ENCODE measurements at regions not wholly inside any gene's neighbourhood (a gene's known extent, or its start where the extent isn't known, plus 50 kb on each side); places are given as distances from the start of the nearest gene placed in this dataset.

- 90% methylated on average over 2 of the region's 2 CpGs for WGBS
- no peaks in the 10 kb centered on the region for H3K9me3 ChIP-seq (ENCODE audit: control insufficient read depth in 4 of 4, low read length in 3 of 4)
Observed at GRCh38 chr21:24148461-24148860, 1458.8 kb downstream of the MRPL39 start.

More at GRCh38 chr21:24148461-24148860, 1458.8 kb downstream of the MRPL39 start:
- DNase-seq (ENCODE audit: low spot score) = no peak
- H3K36me3 ChIP-seq (ENCODE audit: control insufficient read depth in 4 of 4, insufficient read depth in 3 of 4, low read depth in 1 of 4, low read length in 3 of 4) = no peaks in the 10 kb centered on the region
- no peak overlapping the region for H3K4me3 ChIP-seq (ENCODE audit: low read depth in 1 of 3, low read length in 3 of 3)
- H3K9ac ChIP-seq (ENCODE audit: low read depth in 1 of 2, low read length in 2 of 2) = no peak overlapping the region
- no peaks in the 10 kb centered on the region for H3K4me1 ChIP-seq (ENCODE audit: control insufficient read depth in 4 of 4, insufficient read depth in 4 of 4, low read length in 3 of 4)
- H3K27me3 ChIP-seq (ENCODE audit: control insufficient read depth in 4 of 4, insufficient read depth in 4 of 4, low read length in 3 of 4) = no peaks in the 10 kb centered on the region
- no peak overlapping the region for H3K27ac ChIP-seq (ENCODE audit: low read depth in 1 of 2, low read length in 2 of 2)
- no peak for TF ChIP-seq GABPA (IDR thresholded peaks at IDR 0.05 in 1 of 2, conservative IDR thresholded peaks at IDR 0.05 in 1 of 2)
- no peak for TF ChIP-seq HNF4G (IDR thresholded peaks at IDR 0.05)
- TF ChIP-seq ZBTB33 (IDR thresholded peaks at IDR 0.05) = no peak
- TF ChIP-seq CTCF (IDR thresholded peaks at IDR 0.05; ENCODE audit: low read depth, low read length, missing input control) = no peak
- no peak for TF ChIP-seq RAD21 (IDR thresholded peaks at IDR 0.05)
- TF ChIP-seq RXRA (IDR thresholded peaks at IDR 0.05) = no peak
- TF ChIP-seq FOXA2 (IDR thresholded peaks at IDR 0.05) = no peak
- no peak for TF ChIP-seq FOXA1 (IDR thresholded peaks at IDR 0.05)
- TF ChIP-seq TAF1 (conservative IDR thresholded peaks at IDR 0.05) = no peak
- TF ChIP-seq EGR1 (IDR thresholded peaks at IDR 0.05; ENCODE audit: low read depth in 2 of 2) = no peak
- TF ChIP-seq SP1 (IDR thresholded peaks at IDR 0.05) = no peak
- no peak for TF ChIP-seq REST (IDR thresholded peaks at IDR 0.05)
- no peak for TF ChIP-seq ATF3 (IDR thresholded peaks at IDR 0.05)
- no peak for TF ChIP-seq JUND (IDR thresholded peaks at IDR 0.05)
- TF ChIP-seq HNF4A (conservative IDR thresholded peaks at IDR 0.05) = no peak
- TF ChIP-seq MAX (IDR thresholded peaks at IDR 0.05) = no peak
- TF ChIP-seq YY1 (IDR thresholded peaks at IDR 0.05) = no peak
- TF ChIP-seq NR2F2 (IDR thresholded peaks at IDR 0.05) = no peak
